SK-N-SH (cell line): ENCODE measurements at regions not wholly inside any gene's neighbourhood (a gene's known extent, or its start where the extent isn't known, plus 50 kb on each side); places are given as distances from the start of the nearest gene placed in this dataset.

Experiments used
- CTCF ChIA-PET: fragments of 300-600, 350-600 bp; formaldehyde crosslinking; extraction: SDS; loops from one replicate; lab custom pipeline; 2021; lab: Yijun Ruan, JAX
- POLR2A ChIA-PET: fragments of 350-600 bp; sonication (Branson Sonifier 250); formaldehyde crosslinking; extraction: SDS; loops from one replicate; lab custom pipeline; 2020; ENCODE audit warnings: antibody characterized with exemption, inconsistent platforms; lab: Yijun Ruan, JAX
- DNase-seq: peaks from one replicate; pipeline ENCODE4 v3.0.0; 2012
- H2AFZ ChIP-seq: fragments of 200-600 bp; sonication (generic); 2 replicates; pipeline ENCODE4 v1.8.1; 2016; ENCODE audit warnings: antibody characterized with exemption, mild to moderate bottlenecking, low read depth
- H3F3A ChIP-seq: fragments of 200-600 bp; sonication (generic); replicated peaks from 2 replicates; pipeline ENCODE3; 2016; ENCODE audit warnings: antibody characterized with exemption, mild to moderate bottlenecking; ENCODE audit not compliant: insufficient read depth
- H3K27ac ChIP-seq, 2 experiments: fragments of 200-500 bp in 1 of 2; fragments of 200-600 bp in 1 of 2; sonication (Bioruptor generic) in 1 of 2; sonication (generic), shearing (Covaris generic) in 1 of 2; 2 replicates each; pipeline versions ENCODE4 v1.5.1 to v1.6.1; 2014 to 2016; ENCODE audit warnings: low read depth in 2 of 2, inconsistent platforms in 1 of 2, low read length in 1 of 2, mild to moderate bottlenecking in 1 of 2, mixed read lengths in 1 of 2
- H3K27me3 ChIP-seq: fragments of 200-600 bp; sonication (generic), shearing (Covaris generic); 2 replicates; pipeline ENCODE4 v1.6.1; 2016; ENCODE audit warnings: mixed run types; ENCODE audit not compliant: insufficient read depth
- H3K36me3 ChIP-seq, 2 experiments: fragments of 200-500 bp in 1 of 2; fragments of 200-600 bp in 1 of 2; sonication (Bioruptor generic) in 1 of 2; sonication (generic) in 1 of 2; replicated peaks in 1 of 2; 2 replicates each; pipeline versions ENCODE3 to v1.5.1; 2014 to 2016; ENCODE audit warnings: low read length in 1 of 2, mild to moderate bottlenecking in 1 of 2; ENCODE audit not compliant: insufficient read depth in 2 of 2, control insufficient read depth in 1 of 2
- H3K4me1 ChIP-seq, 2 experiments: fragments of 200-500 bp in 1 of 2; fragments of 200-600 bp in 1 of 2; sonication (Bioruptor generic) in 1 of 2; sonication (generic), shearing (Covaris generic) in 1 of 2; 2 replicates each; pipeline versions ENCODE4 v1.5.1 to v1.6.1; 2014 to 2016; ENCODE audit warnings: low read depth in 1 of 2, low read length in 1 of 2, mixed run types in 1 of 2; ENCODE audit not compliant: insufficient read depth in 2 of 2, control insufficient read depth in 1 of 2
- H3K4me2 ChIP-seq: fragments of 200-600 bp; sonication (generic), shearing (Covaris generic); 2 replicates; pipeline ENCODE4 v1.6.1; 2017; ENCODE audit warnings: mixed run types
- H3K4me3 ChIP-seq, 2 experiments: fragments of 200-500 bp in 1 of 2; fragments of 200-600 bp in 1 of 2; sonication (Bioruptor generic) in 1 of 2; sonication (generic), shearing (Covaris generic) in 1 of 2; 2 replicates each; pipeline versions ENCODE4 v1.5.1 to v1.8.1; 2014 to 2016; ENCODE audit warnings: low read depth in 2 of 2, inconsistent platforms in 1 of 2, low read length in 1 of 2, mild to moderate bottlenecking in 1 of 2, mixed read lengths in 1 of 2, moderate library complexity in 1 of 2
- H3K79me2 ChIP-seq: fragments of 200-600 bp; sonication (generic); 2 replicates; pipeline ENCODE4 v1.8.1; 2017; ENCODE audit warnings: mild to moderate bottlenecking; ENCODE audit not compliant: insufficient read depth
- H3K9ac ChIP-seq: fragments of 200-600 bp; sonication (generic); 2 replicates; pipeline ENCODE4 v1.6.1; 2017; ENCODE audit warnings: mixed run types
- H3K9me2 ChIP-seq: fragments of 200-600 bp; sonication (generic); 2 replicates; pipeline ENCODE4 v1.6.1; 2017; ENCODE audit warnings: mixed run types
- H3K9me3 ChIP-seq: fragments of 200-600 bp; sonication (generic); 2 replicates; pipeline ENCODE4 v1.6.1; 2017; ENCODE audit warnings: mixed run types, mild to moderate bottlenecking, moderate library complexity
- H4K20me1 ChIP-seq: fragments of 200-600 bp; sonication (generic); 2 replicates; pipeline ENCODE4 v1.6.1; 2017; ENCODE audit warnings: mild to moderate bottlenecking, mixed run types; ENCODE audit not compliant: insufficient read depth
- ELF1 ChIP-seq: IDR thresholded peaks from 2 replicates; pipeline ENCODE4 v1.4.0; 2012
- EZH2phosphoT487 ChIP-seq: fragments of 200-600 bp; sonication (generic); IDR thresholded peaks from 2 replicates; pipeline ENCODE4 v1.6.1; 2017; ENCODE audit warnings: low read depth, mixed run types, mild to moderate bottlenecking, antibody characterized with exemption, moderate library complexity, borderline replicate concordance
- FOXM1 ChIP-seq: IDR thresholded peaks from 2 replicates; pipeline ENCODE4 v1.4.0; 2012; ENCODE audit warnings: low read depth, mild to moderate bottlenecking
- GABPA ChIP-seq: IDR thresholded peaks from 2 replicates; pipeline ENCODE4 v1.4.0; 2012; ENCODE audit warnings: low read depth, mild to moderate bottlenecking
- GATA2 ChIP-seq: sonication (generic); formaldehyde crosslinking; IDR thresholded peaks from 2 replicates; pipeline ENCODE4 v1.5.0; 2020; ENCODE audit warnings: mild to moderate bottlenecking, missing genetic modification reagents
- MEF2A ChIP-seq: IDR thresholded peaks from 2 replicates; pipeline ENCODE4 v1.4.0; 2012; ENCODE audit warnings: low read depth, borderline replicate concordance
- NFIC ChIP-seq: IDR thresholded peaks from 2 replicates; pipeline ENCODE4 v1.4.0; 2012; ENCODE audit warnings: borderline replicate concordance
- SIN3A ChIP-seq: IDR thresholded peaks from 2 replicates; pipeline ENCODE4 v1.6.1; 2012; ENCODE audit warnings: low read depth, mild to moderate bottlenecking, low read length, moderate library complexity, borderline replicate concordance
- SMC3 ChIP-seq: IDR thresholded peaks from 2 replicates; pipeline ENCODE4 v1.6.1; 2012; ENCODE audit warnings: low read depth, low read length, improper control_type of control experiment
- USF1 ChIP-seq: IDR thresholded peaks from 2 replicates; pipeline ENCODE4 v1.4.0; 2012; ENCODE audit warnings: low read depth, borderline replicate concordance
- USF2 ChIP-seq: fragments of 150-350 bp; IDR thresholded peaks from 2 replicates; pipeline ENCODE4 v1.6.1; 2017; ENCODE audit warnings: antibody characterized with exemption, low read length, low read depth, borderline replicate concordance
- YY1 ChIP-seq: IDR thresholded peaks from 2 replicates; pipeline ENCODE4 v1.4.0; 2012; ENCODE audit warnings: low read depth, mild to moderate bottlenecking
- WGBS: methylation state at CpG from one replicate; pipeline ENCODE4 v1.1.6; 2017; ENCODE audit warnings: low lambda C conversion rate; 5-methylcytosine and 5-hydroxymethylcytosine counted together
- TF ChIP-seq, protein P1 (sequence below): IDR thresholded peaks from 2 replicates; pipeline ENCODE4 v1.6.1; 2012; ENCODE audit warnings: mild to moderate bottlenecking, low read depth, low read length, moderate library complexity
- TF ChIP-seq, protein P2 (sequence below): IDR thresholded peaks from 2 replicates; pipeline ENCODE4 v1.4.0; 2012; ENCODE audit warnings: low read depth
- TF ChIP-seq, protein P3 (sequence below): IDR thresholded peaks from 2 replicates; pipeline ENCODE4 v1.4.0; 2012; ENCODE audit warnings: low read depth, borderline replicate concordance

- CTCF ChIA-PET, result no interaction called here
- Histone ChIP-seq H3K9me2 (no peaks in the 10 kb centered on the region), H3K27ac (no peak overlapping the region), H3F3A (no peaks in the 10 kb centered on the region), H3K4me3 (no peak overlapping the region), H3K4me2 (no peak overlapping the region), H2AFZ (no peak overlapping the region), H3K79me2 (no peaks in the 10 kb centered on the region), H4K20me1 (no peaks in the 10 kb centered on the region), H3K36me3 (no peaks in the 10 kb centered on the region), H3K4me1 (no peaks in the 10 kb centered on the region), H3K9me3 (no peaks in the 10 kb centered on the region), H3K27me3 (no peaks in the 10 kb centered on the region), H3K9ac (no peak overlapping the region)
- POLR2A ChIA-PET, result no interaction called here
- no peak for DNase-seq
- WGBS, result 22% methylated on average over 1 of the region's 1 CpG
- TF ChIP-seq ELF1 (no peak), MEF2A (no peak), EZH2phosphoT487 (no peak), GABPA (no peak), FOXM1 (no peak), SIN3A (no peak), SMC3 (no peak), NFIC (no peak)
- TF ChIP-seq, protein P1, sequence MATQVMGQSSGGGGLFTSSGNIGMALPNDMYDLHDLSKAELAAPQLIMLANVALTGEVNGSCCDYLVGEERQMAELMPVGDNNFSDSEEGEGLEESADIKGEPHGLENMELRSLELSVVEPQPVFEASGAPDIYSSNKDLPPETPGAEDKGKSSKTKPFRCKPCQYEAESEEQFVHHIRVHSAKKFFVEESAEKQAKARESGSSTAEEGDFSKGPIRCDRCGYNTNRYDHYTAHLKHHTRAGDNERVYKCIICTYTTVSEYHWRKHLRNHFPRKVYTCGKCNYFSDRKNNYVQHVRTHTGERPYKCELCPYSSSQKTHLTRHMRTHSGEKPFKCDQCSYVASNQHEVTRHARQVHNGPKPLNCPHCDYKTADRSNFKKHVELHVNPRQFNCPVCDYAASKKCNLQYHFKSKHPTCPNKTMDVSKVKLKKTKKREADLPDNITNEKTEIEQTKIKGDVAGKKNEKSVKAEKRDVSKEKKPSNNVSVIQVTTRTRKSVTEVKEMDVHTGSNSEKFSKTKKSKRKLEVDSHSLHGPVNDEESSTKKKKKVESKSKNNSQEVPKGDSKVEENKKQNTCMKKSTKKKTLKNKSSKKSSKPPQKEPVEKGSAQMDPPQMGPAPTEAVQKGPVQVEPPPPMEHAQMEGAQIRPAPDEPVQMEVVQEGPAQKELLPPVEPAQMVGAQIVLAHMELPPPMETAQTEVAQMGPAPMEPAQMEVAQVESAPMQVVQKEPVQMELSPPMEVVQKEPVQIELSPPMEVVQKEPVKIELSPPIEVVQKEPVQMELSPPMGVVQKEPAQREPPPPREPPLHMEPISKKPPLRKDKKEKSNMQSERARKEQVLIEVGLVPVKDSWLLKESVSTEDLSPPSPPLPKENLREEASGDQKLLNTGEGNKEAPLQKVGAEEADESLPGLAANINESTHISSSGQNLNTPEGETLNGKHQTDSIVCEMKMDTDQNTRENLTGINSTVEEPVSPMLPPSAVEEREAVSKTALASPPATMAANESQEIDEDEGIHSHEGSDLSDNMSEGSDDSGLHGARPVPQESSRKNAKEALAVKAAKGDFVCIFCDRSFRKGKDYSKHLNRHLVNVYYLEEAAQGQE, result no peak
Measured at GRCh38 chr3:24730173-24730572, 235.5 kb upstream of the THRB start.

DNA sequence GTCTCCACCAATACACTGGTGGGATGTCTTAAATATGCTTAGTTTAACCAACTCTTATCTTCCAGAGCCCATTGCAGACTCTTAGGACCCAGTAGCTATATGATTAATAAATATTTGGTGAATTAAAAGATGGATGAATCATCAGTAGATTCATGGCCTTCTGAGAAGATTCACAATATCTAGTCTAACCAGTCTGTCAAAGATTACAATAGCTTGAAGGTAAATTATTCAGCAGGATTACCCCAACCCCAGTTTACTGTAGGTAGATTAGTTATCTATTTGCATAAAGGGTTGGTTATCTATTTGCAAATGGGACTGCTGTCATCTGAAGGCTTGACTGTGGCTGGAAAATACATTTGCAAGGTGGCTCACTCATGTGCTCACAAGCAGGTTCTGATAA lies 239.4 kb upstream of the THRB start:
- Histone ChIP-seq H4K20me1 (no peaks in the 10 kb centered on the region), H3K4me1 (no peaks in the 10 kb centered on the region), H3K27me3 (no peaks in the 10 kb centered on the region), H2AFZ (no peak overlapping the region), H3K9me3 (no peaks in the 10 kb centered on the region), H3K79me2 (no peaks in the 10 kb centered on the region), H3K9ac (no peak overlapping the region), H3K9me2 (no peaks in the 10 kb centered on the region), H3K4me2 (no peak overlapping the region), H3K27ac (no peak overlapping the region), H3K4me3 (no peak overlapping the region), H3F3A (no peaks in the 10 kb centered on the region), H3K36me3 (no peaks in the 10 kb centered on the region)
- POLR2A ChIA-PET, result no interaction called here
- CTCF ChIA-PET, result interaction anchor here (0.7 to 0.9 kb wide), 3 partner anchors 8 to 50 kb away, joined by 3 to 4 read pairs (median 3); no protein-coding TSS in a partner anchor
- no peak for DNase-seq
- TF ChIP-seq YY1 (no peak), SMC3 (no peak)

DNA sequence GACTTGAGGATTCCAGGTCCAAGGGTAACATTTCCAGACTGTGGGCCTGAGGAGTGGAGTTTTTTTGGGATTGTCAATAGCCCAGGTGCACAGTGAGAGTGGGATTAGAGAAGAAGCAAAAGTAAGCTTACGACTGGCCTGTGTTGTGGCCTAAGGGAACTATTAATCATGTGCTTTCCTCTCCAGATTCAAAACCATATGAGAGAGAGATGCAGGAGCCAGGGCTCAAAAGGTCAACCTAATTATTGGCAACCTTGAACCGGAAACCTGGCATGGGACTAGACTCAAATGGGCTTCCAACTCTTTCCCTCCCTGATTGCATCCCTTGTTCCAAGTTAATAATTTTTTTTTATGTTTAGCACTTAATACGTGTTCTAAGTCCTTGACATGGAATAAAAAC lies 242.1 kb upstream of the THRB start:
- no peaks in the 10 kb centered on the region for H3K36me3 ChIP-seq
- H3K4me3 ChIP-seq, result no peak overlapping the region
- CTCF ChIA-PET, result no interaction called here
- no peak for DNase-seq
- POLR2A ChIA-PET, result no interaction called here
- H3K27ac ChIP-seq, result no peak overlapping the region
- H3K9me2 ChIP-seq, result no peaks in the 10 kb centered on the region
- H4K20me1 ChIP-seq, result no peaks in the 10 kb centered on the region
- no peaks in the 10 kb centered on the region for H3K79me2 ChIP-seq
- H3K27me3 ChIP-seq, result no peaks in the 10 kb centered on the region
- H3K4me2 ChIP-seq, result no peak overlapping the region
- H3K4me1 ChIP-seq, result no peaks in the 10 kb centered on the region
- no peaks in the 10 kb centered on the region for H3K9me3 ChIP-seq
- no peaks in the 10 kb centered on the region for H3F3A ChIP-seq
- H3K9ac ChIP-seq, result no peak overlapping the region
- WGBS, result 31% methylated on average over 3 of the region's 3 CpGs
- no peak overlapping the region for H2AFZ ChIP-seq
- TF ChIP-seq USF1 (no peak), NFIC (no peak), GABPA (no peak), USF2 (no peak), SMC3 (no peak), GATA2 (CRISPR knock-in tag) (no peak), SIN3A (no peak)
- TF ChIP-seq, protein P2, sequence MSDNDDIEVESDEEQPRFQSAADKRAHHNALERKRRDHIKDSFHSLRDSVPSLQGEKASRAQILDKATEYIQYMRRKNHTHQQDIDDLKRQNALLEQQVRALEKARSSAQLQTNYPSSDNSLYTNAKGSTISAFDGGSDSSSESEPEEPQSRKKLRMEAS, result no peak
- TF ChIP-seq, protein P3, sequence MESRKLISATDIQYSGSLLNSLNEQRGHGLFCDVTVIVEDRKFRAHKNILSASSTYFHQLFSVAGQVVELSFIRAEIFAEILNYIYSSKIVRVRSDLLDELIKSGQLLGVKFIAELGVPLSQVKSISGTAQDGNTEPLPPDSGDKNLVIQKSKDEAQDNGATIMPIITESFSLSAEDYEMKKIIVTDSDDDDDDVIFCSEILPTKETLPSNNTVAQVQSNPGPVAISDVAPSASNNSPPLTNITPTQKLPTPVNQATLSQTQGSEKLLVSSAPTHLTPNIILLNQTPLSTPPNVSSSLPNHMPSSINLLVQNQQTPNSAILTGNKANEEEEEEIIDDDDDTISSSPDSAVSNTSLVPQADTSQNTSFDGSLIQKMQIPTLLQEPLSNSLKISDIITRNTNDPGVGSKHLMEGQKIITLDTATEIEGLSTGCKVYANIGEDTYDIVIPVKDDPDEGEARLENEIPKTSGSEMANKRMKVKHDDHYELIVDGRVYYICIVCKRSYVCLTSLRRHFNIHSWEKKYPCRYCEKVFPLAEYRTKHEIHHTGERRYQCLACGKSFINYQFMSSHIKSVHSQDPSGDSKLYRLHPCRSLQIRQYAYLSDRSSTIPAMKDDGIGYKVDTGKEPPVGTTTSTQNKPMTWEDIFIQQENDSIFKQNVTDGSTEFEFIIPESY, result no peak
